NB4 (cell line): ENCODE measurements at regions not wholly inside any gene's neighbourhood (a gene's known extent, or its start where the extent isn't known, plus 50 kb on each side); places are given as distances from the start of the nearest gene placed in this dataset.

Experiments used
- CTCF ChIP-seq: IDR thresholded peaks from one replicate; pipeline ENCODE4 v1.5.1; 2012; ENCODE audit warnings: low read depth, low read length
- MYC ChIP-seq: IDR thresholded peaks from 2 replicates; pipeline ENCODE4 v1.6.1; 2011; ENCODE audit warnings: low read depth, low read length

GRCh38 chr17:54813896-54814295 is 86.8 kb upstream of the TOM1L1 start:
- TF ChIP-seq MYC = no peak
- TF ChIP-seq CTCF = no peak
